Stimulated activated naive B cell treated with anti-CD40 and anti-IgM and Interleukin-4, amounts not matched to agents 10 μg/mL and 1 μg/mL and 100 μg/mL, for 72 hours (primary cell): ENCODE measurements at regions not wholly inside any gene's neighbourhood (a gene's known extent, or its start where the extent isn't known, plus 50 kb on each side); places are given as distances from the start of the nearest gene placed in this dataset.

ENCODE experiments used
- ATAC-seq, 2 donors: fragments of 150-1000 bp; cut with Tn5 transposase; replicated peaks; 2 replicates each; pipeline ENCODE4 v1.10.0; 2021; ENCODE audit warnings: moderate library complexity in 1 of 2
- DNase-seq: peaks from one replicate; pipeline ENCODE4 v3.0.0; 2021
- H3K27ac Mint-ChIP-seq: one replicate; pipeline ENCODE4 v1.8.0; 2022; ENCODE audit warnings: mild to moderate bottlenecking, mixed read lengths
- H3K27me3 Mint-ChIP-seq, 2 donors: one replicate each; pipeline ENCODE4 v1.8.0; 2022; ENCODE audit warnings: mixed read lengths in 2 of 2
- H3K36me3 Mint-ChIP-seq, 2 donors: one replicate each; pipeline ENCODE4 v1.8.0; 2022; ENCODE audit warnings: mixed read lengths in 2 of 2, mild to moderate bottlenecking in 1 of 2
- H3K4me1 Mint-ChIP-seq, 2 donors: one replicate each; pipeline ENCODE4 v1.8.0; 2022; ENCODE audit warnings: mixed read lengths in 2 of 2, mild to moderate bottlenecking in 1 of 2
- H3K4me3 Mint-ChIP-seq, 2 donors: one replicate each; pipeline ENCODE4 v1.8.0; 2022; ENCODE audit warnings: mild to moderate bottlenecking in 2 of 2, mixed read lengths in 2 of 2, moderate library complexity in 1 of 2
- H3K9me3 Mint-ChIP-seq, 2 donors: one replicate each; pipeline ENCODE4 v1.8.0; 2022; ENCODE audit warnings: mixed read lengths in 2 of 2, mild to moderate bottlenecking in 1 of 2

DNA sequence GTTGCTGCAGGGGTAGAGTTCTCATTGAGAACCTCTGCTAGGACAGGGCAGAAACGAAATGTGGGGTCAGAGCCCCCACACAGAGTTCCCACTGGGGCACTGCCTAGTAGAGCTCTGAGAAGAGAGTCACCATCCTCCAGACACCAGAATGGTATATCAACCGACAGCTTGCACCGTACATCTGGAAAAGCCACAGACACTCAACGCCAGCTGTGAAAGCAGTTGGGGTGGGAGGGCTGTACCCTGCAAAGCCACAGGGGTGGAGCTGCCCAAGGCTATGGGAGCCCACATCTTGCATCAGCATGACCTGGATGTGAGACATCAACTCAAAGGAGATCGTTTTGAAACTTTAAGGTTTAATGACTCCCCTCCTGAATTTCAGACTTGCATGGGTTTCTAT, 284.0 kb upstream of the DEPDC1 start:
- peaks cover 0 to 5% of the 10 kb centered on the region in 2 donors for H3K36me3 Mint-ChIP-seq
- no peak for DNase-seq
- H3K27me3 Mint-ChIP-seq: no peaks in the 10 kb centered on the region
- no peak overlapping the region for H3K27ac Mint-ChIP-seq
- peaks cover 6 to 8% of the 10 kb centered on the region in 2 donors for H3K9me3 Mint-ChIP-seq
- no peaks in the 10 kb centered on the region for H3K4me1 Mint-ChIP-seq
- H3K4me3 Mint-ChIP-seq: no peak overlapping the region
- ATAC-seq: no peak

DNA sequence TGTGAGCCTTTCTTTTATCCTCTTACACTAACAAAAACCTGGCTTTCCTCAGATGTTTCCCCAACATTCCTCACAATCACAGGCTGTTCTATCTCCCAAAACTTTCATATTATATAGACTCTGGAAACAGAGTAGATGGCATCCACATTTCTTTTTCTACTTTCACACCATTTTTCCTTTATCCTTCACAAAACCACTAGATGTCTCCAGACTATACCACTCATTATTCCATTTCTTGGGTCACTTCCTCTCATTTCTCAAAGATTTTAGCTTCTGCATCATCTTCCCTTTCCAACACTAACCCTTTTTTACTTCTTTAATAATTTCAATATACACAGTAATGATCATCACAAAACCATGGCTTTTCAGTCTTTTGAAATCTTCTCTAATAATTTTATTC, 286.0 kb upstream of the DEPDC1 start:
- peaks cover 0 to 5% of the 10 kb centered on the region in 2 donors for H3K36me3 Mint-ChIP-seq
- H3K27ac Mint-ChIP-seq: no peak overlapping the region
- no peaks in the 10 kb centered on the region for H3K4me1 Mint-ChIP-seq
- H3K4me3 Mint-ChIP-seq: no peak overlapping the region
- ATAC-seq (no peak), DNase-seq (no peak)
- no peaks in the 10 kb centered on the region for H3K27me3 Mint-ChIP-seq
- peaks cover 6 to 8% of the 10 kb centered on the region in 2 donors for H3K9me3 Mint-ChIP-seq

DNA sequence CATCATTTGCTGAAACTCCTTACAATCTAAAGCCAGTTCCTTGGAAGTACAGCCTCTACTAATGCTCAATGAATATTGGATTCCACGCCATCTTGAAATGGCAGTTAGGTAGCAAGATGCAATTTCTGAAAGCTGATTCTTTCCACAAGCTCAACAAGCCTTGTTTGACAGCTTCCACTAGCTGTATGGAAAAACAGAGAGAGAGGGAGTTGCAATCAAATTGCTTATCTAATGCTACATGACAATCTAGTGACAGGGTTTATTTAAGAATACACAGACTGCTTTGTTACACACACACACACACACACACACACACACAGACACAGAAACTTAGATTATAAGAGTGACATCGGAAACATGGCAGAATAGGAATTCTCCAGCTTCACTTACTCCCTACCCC, 288.4 kb upstream of the DEPDC1 start:
- no peaks in the 10 kb centered on the region for H3K4me1 Mint-ChIP-seq
- H3K9me3 Mint-ChIP-seq: peaks cover 0 to 3% of the 10 kb centered on the region in 2 donors
- DNase-seq (no peak), ATAC-seq (no peak)
- H3K27ac Mint-ChIP-seq: no peak overlapping the region
- no peaks in the 10 kb centered on the region for H3K27me3 Mint-ChIP-seq
- H3K4me3 Mint-ChIP-seq: no peak overlapping the region
- H3K36me3 Mint-ChIP-seq: no peaks in the 10 kb centered on the region

DNA sequence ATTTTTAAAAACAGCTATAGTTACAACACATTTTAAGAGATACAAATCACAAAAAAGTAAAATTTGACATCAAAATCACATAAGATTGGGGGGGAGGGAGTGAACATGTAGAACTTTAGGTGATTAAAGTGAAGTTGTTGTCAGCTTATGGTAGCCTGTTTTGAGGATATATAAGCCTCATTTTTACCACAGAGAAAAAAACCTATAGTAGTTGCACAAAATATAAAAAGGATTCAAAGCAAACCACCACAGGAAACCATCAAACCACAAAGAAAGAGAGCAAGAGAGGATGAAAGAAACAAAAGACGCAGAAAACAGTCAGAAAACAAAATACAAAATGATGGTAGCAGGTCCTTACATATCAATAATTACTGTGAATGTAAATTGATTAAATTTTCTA, 291.9 kb upstream of the DEPDC1 start:
- H3K4me3 Mint-ChIP-seq: no peak overlapping the region
- H3K27ac Mint-ChIP-seq: no peak overlapping the region
- H3K9me3 Mint-ChIP-seq: peaks cover 0 to 3% of the 10 kb centered on the region in 2 donors
- H3K36me3 Mint-ChIP-seq: no peaks in the 10 kb centered on the region
- H3K4me1 Mint-ChIP-seq: no peaks in the 10 kb centered on the region
- DNase-seq (no peak), ATAC-seq (no peak)
- H3K27me3 Mint-ChIP-seq: no peaks in the 10 kb centered on the region

DNA sequence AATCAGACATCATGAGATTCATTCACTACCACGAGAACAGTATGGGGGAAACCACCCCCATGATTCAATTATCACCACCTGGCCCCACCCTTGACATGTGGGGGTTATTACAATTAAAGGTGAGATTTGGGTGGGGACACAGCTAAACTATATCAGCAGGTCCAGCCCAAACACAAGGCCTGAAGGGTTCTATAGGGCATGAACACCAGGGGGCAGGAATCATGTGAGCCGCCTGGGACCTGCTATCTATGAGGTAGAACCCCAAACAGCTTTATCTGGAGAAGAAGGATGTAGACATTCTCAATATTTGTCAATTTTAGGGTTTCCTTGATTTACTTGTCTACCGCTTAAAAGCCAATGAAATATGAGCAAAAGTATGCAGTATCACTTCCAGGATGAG, 294.9 kb upstream of the DEPDC1 start:
- Mint-ChIP-seq H3K27ac (no peak overlapping the region), H3K36me3 (no peaks in the 10 kb centered on the region), H3K4me3 (no peak overlapping the region), H3K9me3 (peaks cover 0 to 3% of the 10 kb centered on the region in 2 donors), H3K4me1 (no peaks in the 10 kb centered on the region), H3K27me3 (no peaks in the 10 kb centered on the region)
- ATAC-seq (no peak), DNase-seq (no peak)

GRCh38 chr1:68795956-68796355, 299.1 kb upstream of the DEPDC1 start:
- no peak for ATAC-seq
- H3K27ac Mint-ChIP-seq: no peak overlapping the region

DNA sequence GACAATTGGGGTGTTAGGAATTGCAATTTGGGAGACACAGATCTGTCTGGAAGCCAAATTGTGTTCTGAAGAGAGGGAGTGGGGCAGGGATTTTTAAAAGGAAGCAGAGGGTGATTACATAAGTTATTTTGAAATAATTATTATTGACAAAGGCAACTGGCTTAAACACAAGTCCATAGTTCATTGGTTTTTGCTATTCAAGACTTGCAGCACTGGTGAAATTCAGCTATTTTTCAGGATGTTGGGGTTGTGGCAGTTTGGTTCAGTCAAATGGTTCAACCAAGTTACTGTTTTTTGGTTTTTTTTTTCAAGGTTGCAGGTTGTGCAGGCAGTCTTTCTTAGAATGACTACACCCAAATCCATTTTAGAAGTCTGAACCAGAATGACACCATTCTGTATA, 300.0 kb upstream of the DEPDC1 start:
- Mint-ChIP-seq H3K36me3 (no peaks in the 10 kb centered on the region), H3K9me3 (no peaks in the 10 kb centered on the region), H3K4me3 (no peak overlapping the region), H3K27ac (no peak overlapping the region), H3K27me3 (no peaks in the 10 kb centered on the region), H3K4me1 (no peaks in the 10 kb centered on the region)
- DNase-seq (no peak), ATAC-seq (no peak)

More at GRCh38 chr1:68795956-68796355, 299.1 kb upstream of the DEPDC1 start:
- no peak for DNase-seq
- Mint-ChIP-seq H3K9me3 (no peaks in the 10 kb centered on the region), H3K4me3 (no peak overlapping the region), H3K4me1 (no peaks in the 10 kb centered on the region), H3K36me3 (no peaks in the 10 kb centered on the region), H3K27me3 (no peaks in the 10 kb centered on the region)

DNA sequence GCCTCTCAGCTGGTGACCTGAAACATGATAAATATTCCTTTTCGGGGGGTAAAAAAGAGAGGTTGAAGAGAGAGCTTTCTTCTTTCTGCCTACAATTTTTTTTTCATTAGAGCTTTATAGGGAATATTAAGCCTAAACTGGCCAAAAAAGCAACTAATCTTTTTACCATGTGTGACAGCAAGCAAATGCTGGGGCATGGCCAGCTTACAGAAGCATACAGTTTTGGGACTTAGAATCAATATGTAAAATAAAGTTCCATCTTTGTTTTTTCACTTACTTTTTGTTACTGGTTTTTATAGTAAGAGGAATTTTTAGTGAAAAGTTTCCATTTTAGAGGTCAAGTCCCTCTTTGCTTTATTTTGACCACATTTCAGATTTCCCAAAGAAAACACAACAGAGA, 301.2 kb upstream of the DEPDC1 start:
- no peak for ATAC-seq
- H3K4me3 Mint-ChIP-seq: no peak overlapping the region
- no peak for DNase-seq
- no peaks in the 10 kb centered on the region for H3K27me3 Mint-ChIP-seq
- H3K36me3 Mint-ChIP-seq: no peaks in the 10 kb centered on the region
- no peak overlapping the region for H3K27ac Mint-ChIP-seq
- H3K9me3 Mint-ChIP-seq: no peaks in the 10 kb centered on the region
- no peaks in the 10 kb centered on the region for H3K4me1 Mint-ChIP-seq

DNA sequence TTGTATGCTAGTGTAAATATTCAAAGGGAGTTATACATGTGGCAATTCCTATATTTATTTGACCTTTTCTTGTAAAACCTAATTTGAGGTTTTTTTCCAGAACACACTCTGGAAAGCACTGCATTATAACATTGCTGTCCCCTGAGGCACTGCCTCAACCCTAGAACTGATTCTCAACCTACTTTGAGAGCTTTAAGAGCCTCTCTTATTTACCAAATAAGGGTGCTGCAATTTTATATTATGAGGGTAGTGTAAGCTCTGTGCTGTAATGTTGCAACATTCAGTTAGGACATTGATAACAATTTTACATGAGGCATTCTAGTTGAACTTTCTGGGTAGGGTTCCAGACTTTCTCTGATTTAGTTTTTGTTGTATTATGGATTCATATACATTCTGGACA, 302.2 kb upstream of the DEPDC1 start:
- ATAC-seq: no peak
- H3K36me3 Mint-ChIP-seq: no peaks in the 10 kb centered on the region

DNA sequence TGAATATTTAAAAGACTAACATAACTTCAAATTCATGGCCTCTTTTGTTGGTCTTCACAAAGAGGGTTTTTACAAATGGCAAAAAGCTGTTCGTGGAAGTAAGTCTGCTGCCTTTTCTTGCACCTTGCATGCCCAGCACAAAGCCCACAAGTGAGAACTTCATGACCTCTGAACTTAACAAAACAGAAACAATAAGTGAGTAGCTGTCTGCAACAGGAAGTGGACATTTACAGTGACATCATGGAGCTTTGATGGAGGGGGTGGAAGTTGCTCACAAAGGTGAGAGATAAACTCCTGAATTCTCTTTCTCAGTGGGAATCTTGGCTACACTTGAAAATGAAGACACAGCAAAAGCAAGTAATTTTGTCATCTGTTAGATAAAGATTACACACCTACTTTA, 303.3 kb upstream of the DEPDC1 start:
- Mint-ChIP-seq H3K4me1 (no peaks in the 10 kb centered on the region), H3K9me3 (peaks cover 0 to 2% of the 10 kb centered on the region in 2 donors), H3K4me3 (no peak overlapping the region), H3K36me3 (no peaks in the 10 kb centered on the region), H3K27ac (no peak overlapping the region), H3K27me3 (no peaks in the 10 kb centered on the region)
- no peak for ATAC-seq
- DNase-seq: no peak

More for the DNA sequence above, 302.2 kb upstream of the DEPDC1 start:
- Mint-ChIP-seq H3K27me3 (no peaks in the 10 kb centered on the region), H3K27ac (no peak overlapping the region), H3K4me1 (no peaks in the 10 kb centered on the region), H3K9me3 (peaks cover 0 to under 1% of the 10 kb centered on the region in 2 donors), H3K4me3 (no peak overlapping the region)
- DNase-seq: no peak

DNA sequence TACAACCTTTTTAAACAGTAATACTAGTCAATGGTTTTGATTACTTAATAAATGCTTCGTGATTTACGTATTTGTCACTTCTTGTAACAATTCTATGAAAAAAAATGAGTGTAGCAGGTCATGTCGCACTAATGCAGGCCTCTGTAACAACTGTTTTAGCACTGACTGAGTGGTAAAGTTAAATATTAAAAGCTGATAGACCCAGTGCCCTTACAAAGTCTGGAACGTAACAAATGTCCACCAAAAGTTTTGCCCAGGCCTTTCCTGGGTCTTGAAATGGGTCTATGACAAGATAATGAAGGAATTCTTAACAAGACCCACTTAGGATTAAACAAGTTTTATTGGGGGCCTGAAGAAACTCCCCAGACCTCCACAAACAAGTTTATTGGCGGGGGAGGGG, 304.6 kb upstream of the DEPDC1 start:
- ATAC-seq: no peak
- H3K27me3 Mint-ChIP-seq: no peaks in the 10 kb centered on the region
- no peak overlapping the region for H3K27ac Mint-ChIP-seq
- H3K36me3 Mint-ChIP-seq: no peaks in the 10 kb centered on the region
- H3K9me3 Mint-ChIP-seq: peaks cover 0 to 2% of the 10 kb centered on the region in 2 donors
- DNase-seq: no peak
- H3K4me1 Mint-ChIP-seq: no peaks in the 10 kb centered on the region
- H3K4me3 Mint-ChIP-seq: no peak overlapping the region

DNA sequence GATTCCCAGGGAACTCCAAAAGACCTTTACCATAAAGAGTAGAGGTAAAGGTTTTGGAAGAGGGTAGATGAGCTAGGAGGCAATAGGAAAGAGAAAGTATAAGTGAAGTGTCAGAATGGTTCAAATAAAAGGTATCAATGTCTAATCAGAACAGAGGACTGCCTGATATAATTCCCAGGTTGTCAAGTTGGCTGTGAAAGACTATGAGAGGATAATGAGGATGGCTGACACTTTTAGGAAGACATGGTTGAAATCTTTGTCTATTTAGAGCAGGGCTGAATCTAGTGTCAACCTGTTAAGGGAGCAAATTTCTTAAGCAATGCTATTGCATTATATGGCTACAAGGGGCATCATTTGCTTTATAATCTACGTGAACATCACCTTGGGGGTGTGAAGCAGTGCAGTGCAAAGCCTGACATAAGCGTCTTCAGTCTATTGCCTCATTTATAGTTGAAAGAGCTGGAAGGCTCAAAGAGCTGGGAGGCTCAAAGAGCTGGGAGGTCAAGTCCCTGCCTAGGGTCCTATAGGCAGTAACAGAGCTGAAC, 308.3 kb upstream of the DEPDC1 start:
- Mint-ChIP-seq H3K27me3 (no peaks in the 10 kb centered on the region), H3K4me3 (no peak overlapping the region), H3K27ac (no peak overlapping the region), H3K4me1 (no peaks in the 10 kb centered on the region), H3K36me3 (no peaks in the 10 kb centered on the region), H3K9me3 (peaks cover 0 to 2% of the 10 kb centered on the region in 2 donors)
- DNase-seq (no peak), ATAC-seq (no peak)

GRCh38 chr1:68808351-68808750, 311.5 kb upstream of the DEPDC1 start:
- no peaks in the 10 kb centered on the region for H3K36me3 Mint-ChIP-seq

DNA sequence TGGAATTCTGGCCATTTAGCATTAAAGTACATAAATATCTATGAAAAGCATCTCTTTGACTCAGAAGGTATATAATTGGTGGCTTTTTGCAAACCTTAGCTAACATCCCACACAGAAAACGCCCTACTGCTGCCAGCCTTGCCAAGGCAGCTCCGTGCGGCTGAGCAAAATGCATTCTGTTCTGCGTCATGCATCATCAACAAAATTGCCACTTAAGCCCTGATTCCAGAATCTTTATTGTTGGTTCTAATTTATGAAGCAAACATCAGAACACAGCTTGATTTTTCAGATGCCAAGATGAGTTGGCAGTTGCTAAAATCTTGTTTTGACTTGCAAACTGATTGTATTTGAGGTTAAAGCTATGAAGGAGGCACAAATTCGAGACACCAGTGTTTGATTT, 314.9 kb upstream of the DEPDC1 start:
- no peak overlapping the region for H3K27ac Mint-ChIP-seq
- DNase-seq (no peak), ATAC-seq (no peak)
- no peaks in the 10 kb centered on the region for H3K27me3 Mint-ChIP-seq
- H3K4me3 Mint-ChIP-seq: no peak overlapping the region
- peaks cover 0 to 1% of the 10 kb centered on the region in 2 donors for H3K9me3 Mint-ChIP-seq
- H3K36me3 Mint-ChIP-seq: no peaks in the 10 kb centered on the region
- no peaks in the 10 kb centered on the region for H3K4me1 Mint-ChIP-seq

More at GRCh38 chr1:68808351-68808750, 311.5 kb upstream of the DEPDC1 start:
- no peak for ATAC-seq
- Mint-ChIP-seq H3K4me3 (no peak overlapping the region), H3K9me3 (peaks cover 0 to 2% of the 10 kb centered on the region in 2 donors), H3K27ac (no peak overlapping the region), H3K27me3 (no peaks in the 10 kb centered on the region), H3K4me1 (no peaks in the 10 kb centered on the region)
- no peak for DNase-seq

- DNase-seq (no peak), ATAC-seq (no peak)
- Mint-ChIP-seq H3K4me3 (no peak overlapping the region), H3K4me1 (no peaks in the 10 kb centered on the region), H3K27ac (no peak overlapping the region), H3K36me3 (no peaks in the 10 kb centered on the region), H3K27me3 (no peaks in the 10 kb centered on the region), H3K9me3 (peaks cover 0 to 1% of the 10 kb centered on the region in 2 donors)
Measured at GRCh38 chr1:68812333-68812732, 315.5 kb upstream of the DEPDC1 start.

- H3K4me1 Mint-ChIP-seq: no peaks in the 10 kb centered on the region
- no peak overlapping the region for H3K4me3 Mint-ChIP-seq
- peaks cover 0 to 1% of the 10 kb centered on the region in 2 donors for H3K9me3 Mint-ChIP-seq
- H3K27ac Mint-ChIP-seq: no peak overlapping the region
- H3K27me3 Mint-ChIP-seq: no peaks in the 10 kb centered on the region
- no peaks in the 10 kb centered on the region for H3K36me3 Mint-ChIP-seq
- ATAC-seq (no peak), DNase-seq (no peak)
Measured at GRCh38 chr1:68814067-68814466, 317.2 kb upstream of the DEPDC1 start.
